BJ (cell line): ENCODE measurements at regions not wholly inside any gene's neighbourhood (a gene's known extent, or its start where the extent isn't known, plus 50 kb on each side); places are given as distances from the start of the nearest gene placed in this dataset.
"Not testable (repeated sequence)": the region's sequence is repeated elsewhere in the genome, so short reads cannot be mapped to it uniquely, and the experiment has no call there.

Experiments
- CTCF ChIA-PET: fragments of 350-600 bp; formaldehyde crosslinking; extraction: SDS; loops from one replicate; lab custom pipeline; 2021; ENCODE audit warnings: antibody characterized with exemption, inconsistent platforms; lab: Yijun Ruan, JAX
- POLR2A ChIA-PET: fragments of 300-600 bp; sonication (Branson Sonifier 250); formaldehyde crosslinking; extraction: SDS; loops from one replicate; lab custom pipeline; 2021; ENCODE audit warnings: antibody characterized with exemption; lab: Charles Lee
- DNase-seq: peaks from one replicate; pipeline ENCODE4 v3.0.0-alpha.2; 2011; ENCODE audit warnings: low read depth
- H3K27me3 ChIP-seq: 2 replicates; pipeline ENCODE4 v1.6.0; 2011; ENCODE audit warnings: low read length; ENCODE audit not compliant: control insufficient read depth, insufficient read depth
- H3K36me3 ChIP-seq: 2 replicates; pipeline ENCODE4 v1.5.1; 2011; ENCODE audit warnings: low read length; ENCODE audit not compliant: control insufficient read depth, insufficient read depth
- H3K4me3 ChIP-seq: 2 replicates; pipeline ENCODE4 v1.5.1; 2011; ENCODE audit warnings: low read depth, mild to moderate bottlenecking, control low read depth, low read length
- TF ChIP-seq, protein P1 (sequence below): IDR thresholded peaks from 2 replicates; pipeline ENCODE4 v1.5.1; 2011; ENCODE audit warnings: low read depth, mild to moderate bottlenecking, control low read depth, inconsistent platforms, low read length, moderate library complexity; ENCODE audit not compliant: insufficient read depth

DNA sequence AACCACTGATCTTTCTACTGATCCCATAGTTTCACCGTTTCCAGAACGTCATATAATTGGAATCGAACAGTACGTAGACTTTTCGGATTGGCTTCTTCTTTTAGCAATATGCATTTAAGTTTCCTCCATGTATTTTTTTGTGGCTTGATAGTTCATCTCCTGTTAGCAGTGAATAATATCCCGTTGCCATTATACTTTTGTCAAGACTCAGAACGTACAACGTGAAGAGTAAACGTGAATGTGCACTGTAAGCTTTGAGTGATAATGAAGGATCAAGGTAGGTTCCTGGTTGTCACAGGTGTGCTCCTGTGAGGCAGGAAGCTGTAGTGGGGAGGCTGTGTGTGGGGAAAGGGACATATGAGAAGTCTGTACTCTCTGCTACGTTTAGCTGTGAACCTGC, 1463.7 kb downstream of the FOXD4L5 start:
- DNase-seq, POLR2A ChIA-PET, H3K36me3 ChIP-seq, H3K27me3 ChIP-seq, H3K4me3 ChIP-seq, CTCF ChIA-PET: not testable (repeated sequence)

DNA sequence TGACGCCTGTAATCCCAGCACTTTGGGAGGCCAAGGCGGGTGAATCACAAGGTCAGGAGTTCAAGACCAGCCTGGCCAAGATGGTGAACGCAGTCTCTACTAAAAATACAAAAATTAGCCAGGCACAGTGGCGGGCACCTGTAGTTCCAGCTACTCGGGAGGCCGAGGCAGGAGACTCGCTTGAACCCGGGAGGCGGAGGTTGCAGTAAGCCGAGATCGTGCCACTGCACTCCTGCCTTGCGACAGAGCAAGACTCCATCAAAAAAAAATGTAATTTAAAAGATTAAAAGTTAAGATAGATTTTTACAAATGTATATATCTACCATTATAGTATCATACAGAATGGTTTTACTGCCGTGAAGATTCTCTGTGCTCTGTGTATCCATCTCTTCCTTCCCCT, 1464.1 kb downstream of the FOXD4L5 start:
- H3K36me3 ChIP-seq, H3K27me3 ChIP-seq, POLR2A ChIA-PET, DNase-seq, CTCF ChIA-PET, H3K4me3 ChIP-seq: not testable (repeated sequence)

DNA sequence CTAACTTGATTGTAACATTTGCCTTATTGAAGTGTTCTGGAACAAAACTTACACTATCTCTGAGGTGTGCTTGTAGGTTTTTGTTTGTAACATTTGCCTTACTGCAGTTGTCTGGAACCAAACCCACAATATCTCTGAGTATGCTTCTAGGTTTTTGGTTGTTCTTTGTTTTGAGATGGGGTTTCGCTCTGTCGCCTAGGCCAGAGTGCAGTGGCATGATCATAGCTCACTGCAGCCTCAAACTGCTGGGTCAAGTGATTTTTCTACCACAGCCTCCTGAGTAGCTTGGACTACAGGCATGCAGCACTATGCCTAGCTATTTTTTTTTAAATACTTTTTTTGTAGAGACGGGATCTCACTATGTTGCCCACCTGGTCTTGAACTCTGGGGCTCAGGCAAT, 1464.6 kb downstream of the FOXD4L5 start:
- H3K4me3 ChIP-seq, POLR2A ChIA-PET, DNase-seq, H3K27me3 ChIP-seq, CTCF ChIA-PET, H3K36me3 ChIP-seq: not testable (repeated sequence)

GRCh38 chr9:63817622-63818518, 1467.1 kb downstream of the FOXD4L5 start:
- DNase-seq, result no peak
- Histone ChIP-seq H3K4me3 (peak overlapping the region; percentile 38), H3K27me3 (no peaks in the 10 kb centered on the region), H3K36me3 (no peaks in the 10 kb centered on the region)
- ChIA-PET POLR2A (interaction anchor here (1.1 kb wide), 1 partner anchor 1017 kb away, joined by 3 read pairs; no protein-coding TSS in a partner anchor), CTCF (interaction anchor here (1.6 kb wide), 1 partner anchor 1019 kb away, joined by 6 read pairs; no protein-coding TSS in a partner anchor)
- TF ChIP-seq, protein P1, sequence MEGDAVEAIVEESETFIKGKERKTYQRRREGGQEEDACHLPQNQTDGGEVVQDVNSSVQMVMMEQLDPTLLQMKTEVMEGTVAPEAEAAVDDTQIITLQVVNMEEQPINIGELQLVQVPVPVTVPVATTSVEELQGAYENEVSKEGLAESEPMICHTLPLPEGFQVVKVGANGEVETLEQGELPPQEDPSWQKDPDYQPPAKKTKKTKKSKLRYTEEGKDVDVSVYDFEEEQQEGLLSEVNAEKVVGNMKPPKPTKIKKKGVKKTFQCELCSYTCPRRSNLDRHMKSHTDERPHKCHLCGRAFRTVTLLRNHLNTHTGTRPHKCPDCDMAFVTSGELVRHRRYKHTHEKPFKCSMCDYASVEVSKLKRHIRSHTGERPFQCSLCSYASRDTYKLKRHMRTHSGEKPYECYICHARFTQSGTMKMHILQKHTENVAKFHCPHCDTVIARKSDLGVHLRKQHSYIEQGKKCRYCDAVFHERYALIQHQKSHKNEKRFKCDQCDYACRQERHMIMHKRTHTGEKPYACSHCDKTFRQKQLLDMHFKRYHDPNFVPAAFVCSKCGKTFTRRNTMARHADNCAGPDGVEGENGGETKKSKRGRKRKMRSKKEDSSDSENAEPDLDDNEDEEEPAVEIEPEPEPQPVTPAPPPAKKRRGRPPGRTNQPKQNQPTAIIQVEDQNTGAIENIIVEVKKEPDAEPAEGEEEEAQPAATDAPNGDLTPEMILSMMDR, result no peak

- ChIA-PET CTCF (interaction anchor here (1.6 kb wide), 1 partner anchor 1018 kb away, joined by 6 read pairs; no protein-coding TSS in a partner anchor), POLR2A (interaction anchor here (0.7 to 1.1 kb wide), 2 partner anchors 1016 to 1018 kb away, joined by 3 to 4 read pairs; no protein-coding TSS in a partner anchor)
Measured at GRCh38 chr9:63816751-63817621, 1468.0 kb downstream of the FOXD4L5 start.

GRCh38 chr9:63814970-63815669, 1469.9 kb downstream of the FOXD4L5 start:
- H3K4me3 ChIP-seq, POLR2A ChIA-PET, DNase-seq, H3K36me3 ChIP-seq, CTCF ChIA-PET, H3K27me3 ChIP-seq: not testable (repeated sequence)

More at GRCh38 chr9:63816751-63817621, 1468.0 kb downstream of the FOXD4L5 start:
- TF ChIP-seq, protein P1, result no peak
- Histone ChIP-seq H3K27me3 (no peaks in the 10 kb centered on the region), H3K4me3 (peak overlapping the region; percentile 38), H3K36me3 (no peaks in the 10 kb centered on the region)
- peak; percentile 32 for DNase-seq

- H3K4me3 ChIP-seq, H3K36me3 ChIP-seq, H3K27me3 ChIP-seq, DNase-seq, CTCF ChIA-PET, POLR2A ChIA-PET: not testable (repeated sequence)
Measured at GRCh38 chr9:63813391-63814021, 1471.5 kb downstream of the FOXD4L5 start.

GRCh38 chr9:63812822-63813221, 1472.2 kb downstream of the FOXD4L5 start:
- DNase-seq, H3K36me3 ChIP-seq, CTCF ChIA-PET, H3K27me3 ChIP-seq, POLR2A ChIA-PET: not testable (repeated sequence)
- H3K4me3 ChIP-seq, result 0 out of 2 replicates have a peak overlapping the region, but pooled peaks have one; percentile 4

DNA sequence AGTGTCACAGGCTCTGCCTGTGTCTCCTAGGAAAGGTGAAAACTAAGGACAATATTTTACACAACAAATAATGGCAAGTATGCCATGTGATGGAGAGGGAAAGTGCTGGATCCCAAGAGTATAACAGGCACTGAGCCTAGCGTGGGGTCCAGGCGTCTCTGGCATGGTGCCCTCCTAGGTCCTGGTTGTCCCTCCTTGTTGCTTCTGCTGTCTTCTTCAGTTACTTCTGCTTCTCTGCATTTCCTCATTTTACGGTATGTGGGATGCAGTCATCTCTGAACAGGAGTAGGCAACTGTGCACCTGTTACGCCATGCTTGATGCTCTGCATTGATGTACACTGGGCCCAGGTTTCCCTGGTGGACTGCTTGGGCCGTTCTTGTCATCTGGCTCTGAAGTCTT, 1480.8 kb downstream of the FOXD4L5 start:
- DNase-seq, CTCF ChIA-PET, POLR2A ChIA-PET, H3K36me3 ChIP-seq, H3K4me3 ChIP-seq, H3K27me3 ChIP-seq: not testable (repeated sequence)
